Naive thymus-derived CD8-positive, alpha-beta T cell (primary cell): ENCODE measurements at regions not wholly inside any gene's neighbourhood (a gene's known extent, or its start where the extent isn't known, plus 50 kb on each side); places are given as distances from the start of the nearest gene placed in this dataset.
A peak's percentile ranks its signal among the peaks of the same experiment; 100 is the strongest.

Experiments
- ATAC-seq, 2 donors: fragments of 150-1000 bp; cut with Tn5 transposase in 1 of 2; sonication (Bioruptor Pico), chemical (Tn5 transposase) in 1 of 2; 1 replicate in 1 of 2; 2 replicates in 1 of 2; pipeline ENCODE4 v1.10.0; 2021; ENCODE audit warnings: mild to moderate bottlenecking in 2 of 2, moderate library complexity in 2 of 2
- POLR2A ChIA-PET: fragments of 350-600 bp; sonication (Branson Sonifier 250); formaldehyde crosslinking; loops from one replicate; lab custom pipeline; 2021; ENCODE audit warnings: antibody characterized with exemption; lab: Charles Lee
- DNase-seq, 10 donors: peaks; one replicate each; pipeline versions ENCODE4 v3.0.0 to v3.0.0-alpha.2; 2020 to 2022
- H3K27ac Mint-ChIP-seq, 10 donors: one replicate each; pipeline ENCODE4 v1.8.0; 2020 to 2022; ENCODE audit warnings: mild to moderate bottlenecking in 10 of 10, mixed read lengths in 10 of 10, moderate library complexity in 4 of 10, inconsistent platforms in 1 of 10
- H3K27me3 Mint-ChIP-seq, 5 donors: one replicate each; pipeline ENCODE4 v1.8.0; 2021 to 2022; ENCODE audit warnings: mixed read lengths in 5 of 5
- H3K36me3 Mint-ChIP-seq, 3 donors: one replicate each; pipeline ENCODE4 v1.8.0; 2020 to 2022; ENCODE audit warnings: mixed read lengths in 3 of 3, mild to moderate bottlenecking in 2 of 3, inconsistent platforms in 1 of 3
- H3K4me1 Mint-ChIP-seq, 4 donors: one replicate each; pipeline ENCODE4 v1.8.0; 2021 to 2022; ENCODE audit warnings: mixed read lengths in 4 of 4
- H3K4me3 Mint-ChIP-seq, 10 donors: one replicate each; pipeline ENCODE4 v1.8.0; 2020 to 2022; ENCODE audit warnings: mild to moderate bottlenecking in 10 of 10, mixed read lengths in 10 of 10, moderate library complexity in 6 of 10, inconsistent platforms in 1 of 10
- H3K9me3 Mint-ChIP-seq, 9 donors: one replicate each; pipeline ENCODE4 v1.8.0; 2020 to 2022; ENCODE audit warnings: mixed read lengths in 9 of 9, mild to moderate bottlenecking in 3 of 9, inconsistent platforms in 1 of 9, moderate library complexity in 1 of 9

DNA sequence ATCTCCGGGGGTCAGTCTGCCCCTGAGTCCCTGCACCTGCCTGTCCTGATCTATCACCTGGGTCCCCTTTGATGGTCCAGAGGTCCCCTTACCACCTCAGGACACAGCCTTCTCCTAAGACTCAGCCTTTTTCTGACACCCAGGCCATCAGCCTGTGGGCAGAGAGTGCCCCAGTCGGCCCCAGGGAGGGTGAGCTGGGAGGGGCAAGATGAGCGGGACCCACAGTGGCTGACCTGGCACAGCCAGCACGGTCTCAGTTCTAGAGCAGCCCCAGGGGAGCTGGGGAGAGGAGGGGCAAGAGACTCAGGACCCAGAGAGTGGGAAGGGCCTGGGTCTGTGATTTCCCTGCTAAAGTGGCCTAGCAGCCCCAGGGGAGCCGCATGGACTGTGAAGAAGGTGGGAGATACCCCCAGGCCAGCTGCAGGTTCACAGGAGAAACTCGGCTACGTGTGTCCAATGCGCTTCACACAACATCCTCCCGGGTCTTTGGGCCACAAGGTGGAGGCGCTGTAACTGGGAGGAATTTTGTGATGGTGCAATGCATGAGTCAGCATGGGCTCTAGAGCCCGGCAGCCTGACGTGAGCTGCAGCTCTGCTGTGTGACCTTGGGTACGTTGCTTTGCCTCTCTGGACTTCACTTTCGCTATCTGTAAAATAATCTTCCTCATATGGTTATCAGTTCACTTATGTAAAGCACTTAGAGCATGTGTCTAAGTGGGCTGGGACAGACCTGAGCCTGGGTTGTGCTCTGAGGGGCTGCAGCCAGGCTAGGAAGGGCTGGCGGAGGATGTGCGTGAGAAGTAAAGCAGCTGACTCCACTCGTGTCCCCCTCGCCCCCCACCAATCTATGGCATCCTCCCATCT is 67.2 kb upstream of the LHX1 start:
- POLR2A ChIA-PET = no interaction called here
- ATAC-seq = no peak
- no peak overlapping the region for H3K27ac Mint-ChIP-seq
- no peak overlapping the region for H3K4me3 Mint-ChIP-seq
- peaks cover 1 to 11% (median 8%) of the 10 kb centered on the region in 5 donors for H3K27me3 Mint-ChIP-seq
- peak in 1 of 10 donors; percentile 53 for DNase-seq
- no peaks in the 10 kb centered on the region for H3K36me3 Mint-ChIP-seq
- peaks cover 0 to 11% (median 0%) of the 10 kb centered on the region in 9 donors for H3K9me3 Mint-ChIP-seq
- H3K4me1 Mint-ChIP-seq = peaks cover 0 to under 1% (median under 1%) of the 10 kb centered on the region in 4 donors

DNA sequence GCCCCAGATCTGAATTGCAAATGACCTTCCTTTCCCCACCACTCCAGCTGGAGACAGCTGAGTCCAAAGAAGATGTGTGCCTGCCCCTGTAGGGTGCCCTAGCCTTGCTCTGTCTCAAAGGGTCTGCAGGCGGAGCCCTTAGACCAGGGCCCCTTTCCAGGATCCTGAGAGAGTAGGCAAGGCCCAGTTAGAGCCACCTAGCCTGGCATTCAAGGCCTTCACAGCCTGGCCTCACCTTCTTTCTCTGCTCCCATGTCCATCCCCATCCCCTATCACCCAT is 66.6 kb upstream of the LHX1 start:
- POLR2A ChIA-PET = no interaction called here
- Mint-ChIP-seq H3K27ac (peak overlapping the region in 1 of 10 donors; percentile 34), H3K9me3 (peaks cover 0 to 11% (median 0%) of the 10 kb centered on the region in 9 donors), H3K4me3 (no peak overlapping the region), H3K36me3 (no peaks in the 10 kb centered on the region), H3K27me3 (peaks cover 0 to 11% (median 8%) of the 10 kb centered on the region in 5 donors), H3K4me1 (no peaks in the 10 kb centered on the region)
- ATAC-seq = no peak
- no peak for DNase-seq

DNA sequence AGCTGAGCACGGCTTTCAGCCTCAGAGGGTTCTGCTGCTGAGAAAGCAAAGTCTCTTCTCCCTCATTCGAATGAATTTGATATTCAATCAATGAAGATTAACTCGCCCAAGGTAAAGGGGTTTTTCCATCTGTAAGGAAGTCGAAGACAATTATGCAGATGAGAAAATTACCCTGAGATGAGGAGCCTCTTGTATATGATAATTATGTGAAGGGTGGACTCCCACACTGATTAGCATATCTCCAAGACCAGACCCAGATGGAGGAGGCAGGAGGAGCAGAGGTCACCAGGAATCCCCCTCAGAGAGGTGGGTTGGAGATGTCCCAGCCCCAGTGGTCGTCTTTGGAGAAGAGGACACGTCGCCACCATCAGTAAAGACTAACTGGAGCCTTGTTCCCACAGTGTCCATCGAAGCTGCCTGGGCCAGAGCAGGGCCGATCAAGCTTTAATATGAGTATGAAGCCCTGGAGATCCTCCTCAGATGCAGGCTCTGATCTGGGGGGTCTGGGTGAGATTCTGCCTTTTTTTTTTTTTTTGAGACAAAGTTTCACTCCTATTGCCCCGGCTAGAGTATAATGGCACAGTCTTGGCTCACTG is 61.5 kb upstream of the LHX1 start:
- ATAC-seq (no peak), DNase-seq (peak in 1 of 10 donors; percentile 2)
- H3K27ac Mint-ChIP-seq = no peak overlapping the region
- H3K36me3 Mint-ChIP-seq = no peaks in the 10 kb centered on the region
- H3K9me3 Mint-ChIP-seq = peaks cover 0 to 14% (median 0%) of the 10 kb centered on the region in 9 donors
- H3K4me3 Mint-ChIP-seq = no peak overlapping the region
- POLR2A ChIA-PET = interaction anchor here (0.7 kb wide), 1 partner anchor 150 kb away, joined by 3 read pairs; no protein-coding TSS in a partner anchor
- H3K27me3 Mint-ChIP-seq = peaks cover 10 to 19% (median 11%) of the 10 kb centered on the region in 5 donors
- no peaks in the 10 kb centered on the region for H3K4me1 Mint-ChIP-seq

DNA sequence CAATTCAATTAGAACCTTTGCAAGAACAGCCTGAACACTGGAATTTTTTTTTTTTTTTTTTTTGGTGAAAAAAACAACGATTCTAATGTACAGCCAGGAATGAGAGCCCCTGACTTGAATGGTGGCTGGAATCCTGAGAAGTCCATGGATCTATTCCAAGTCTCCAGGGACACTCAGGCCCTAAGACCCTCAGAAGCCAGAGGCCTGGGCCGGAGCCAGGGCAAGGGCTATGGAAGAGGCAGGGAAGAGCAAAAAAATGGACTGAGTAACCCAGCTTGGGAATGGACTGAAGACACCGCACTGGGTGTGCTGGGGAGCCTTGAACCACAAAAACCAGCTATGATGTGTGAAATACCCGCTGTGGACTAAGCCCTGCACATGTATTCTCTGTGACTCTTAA is 60.3 kb upstream of the LHX1 start:
- ATAC-seq (no peak), DNase-seq (no peak)
- no peak overlapping the region for H3K4me3 Mint-ChIP-seq
- peaks cover 0 to 11% (median 2%) of the 10 kb centered on the region in 3 donors for H3K36me3 Mint-ChIP-seq
- POLR2A ChIA-PET = no interaction called here
- H3K9me3 Mint-ChIP-seq = peaks cover 0 to 25% (median 6%) of the 10 kb centered on the region in 9 donors
- H3K27ac Mint-ChIP-seq = no peak overlapping the region
- H3K4me1 Mint-ChIP-seq = no peaks in the 10 kb centered on the region
- H3K27me3 Mint-ChIP-seq = peaks cover 10 to 26% (median 16%) of the 10 kb centered on the region in 5 donors

DNA sequence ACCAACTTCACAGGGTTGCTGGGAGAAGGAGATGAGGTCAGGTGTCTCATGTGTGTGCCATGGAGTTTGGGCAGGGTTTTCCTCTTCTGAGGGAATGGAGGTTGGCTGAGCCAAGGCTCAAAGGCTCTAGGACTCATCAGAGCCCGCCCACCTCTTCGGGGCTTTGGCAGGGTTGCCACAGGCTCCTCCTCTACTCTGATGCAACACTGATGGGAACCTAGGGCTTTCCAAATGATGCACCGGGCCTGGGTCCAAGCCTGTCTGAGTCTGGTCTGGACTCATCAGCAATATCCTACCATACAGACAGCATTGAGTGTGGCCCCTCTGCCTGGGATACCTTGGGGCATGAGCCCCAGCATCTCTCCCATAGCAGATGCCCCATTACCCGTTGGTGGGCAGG is 59.5 kb upstream of the LHX1 start:
- no peak overlapping the region for H3K4me3 Mint-ChIP-seq
- no peaks in the 10 kb centered on the region for H3K4me1 Mint-ChIP-seq
- ATAC-seq = no peak
- peaks cover 0 to 18% (median 6%) of the 10 kb centered on the region in 3 donors for H3K36me3 Mint-ChIP-seq
- H3K9me3 Mint-ChIP-seq = peaks cover 0 to 29% (median 11%) of the 10 kb centered on the region in 9 donors
- POLR2A ChIA-PET = no interaction called here
- H3K27me3 Mint-ChIP-seq = peaks cover 14 to 34% (median 22%) of the 10 kb centered on the region in 5 donors
- H3K27ac Mint-ChIP-seq = no peak overlapping the region
- DNase-seq = no peak

DNA sequence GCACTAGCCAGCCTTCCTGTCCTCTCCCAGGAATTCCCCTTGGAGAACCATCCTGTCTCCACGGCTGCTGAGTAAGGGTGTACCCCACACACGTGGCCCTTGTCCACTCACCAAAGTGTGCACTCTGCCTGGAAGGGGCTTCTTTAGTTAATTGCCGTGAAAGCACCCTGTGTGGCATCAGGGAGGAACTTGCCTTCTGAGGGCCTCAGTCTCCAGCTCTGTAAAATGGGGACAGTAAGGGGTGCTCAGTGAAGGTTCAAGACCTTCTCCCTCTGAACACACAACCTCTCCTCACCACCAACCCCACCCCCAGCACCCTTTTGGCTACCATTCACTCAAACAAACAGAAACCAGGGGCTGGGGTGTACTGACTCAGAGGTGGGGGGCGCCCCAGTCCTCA is 59.1 kb upstream of the LHX1 start:
- H3K4me1 Mint-ChIP-seq = no peaks in the 10 kb centered on the region
- POLR2A ChIA-PET = no interaction called here
- DNase-seq (no peak), ATAC-seq (no peak)
- no peak overlapping the region for H3K4me3 Mint-ChIP-seq
- H3K27me3 Mint-ChIP-seq = peaks cover 14 to 35% (median 25%) of the 10 kb centered on the region in 5 donors
- peaks cover 0 to 18% (median 6%) of the 10 kb centered on the region in 3 donors for H3K36me3 Mint-ChIP-seq
- no peak overlapping the region for H3K27ac Mint-ChIP-seq
- peaks cover 0 to 27% (median 11%) of the 10 kb centered on the region in 9 donors for H3K9me3 Mint-ChIP-seq

DNA sequence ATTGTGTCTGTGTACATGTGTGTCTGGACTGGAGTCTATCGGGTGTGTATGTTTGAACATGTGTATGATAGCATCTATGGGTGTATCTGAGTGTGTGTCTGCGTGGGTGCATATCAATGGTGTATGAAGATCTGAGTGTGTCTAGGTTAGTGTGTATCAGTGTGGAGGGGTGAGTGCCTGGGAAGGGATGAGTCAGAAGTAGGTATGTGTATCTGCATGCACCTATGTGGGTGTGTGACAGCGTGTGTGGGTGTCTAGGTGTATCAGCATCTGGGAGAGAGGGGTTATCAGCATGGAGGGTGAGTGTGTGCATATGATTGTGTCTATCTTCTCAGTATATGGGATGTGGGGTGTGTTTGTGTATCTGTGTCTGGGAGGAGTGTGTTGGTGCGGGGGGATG is 58.2 kb upstream of the LHX1 start:
- H3K9me3 Mint-ChIP-seq = peaks cover 0 to 21% (median 9%) of the 10 kb centered on the region in 9 donors
- H3K4me1 Mint-ChIP-seq = no peaks in the 10 kb centered on the region

DNA sequence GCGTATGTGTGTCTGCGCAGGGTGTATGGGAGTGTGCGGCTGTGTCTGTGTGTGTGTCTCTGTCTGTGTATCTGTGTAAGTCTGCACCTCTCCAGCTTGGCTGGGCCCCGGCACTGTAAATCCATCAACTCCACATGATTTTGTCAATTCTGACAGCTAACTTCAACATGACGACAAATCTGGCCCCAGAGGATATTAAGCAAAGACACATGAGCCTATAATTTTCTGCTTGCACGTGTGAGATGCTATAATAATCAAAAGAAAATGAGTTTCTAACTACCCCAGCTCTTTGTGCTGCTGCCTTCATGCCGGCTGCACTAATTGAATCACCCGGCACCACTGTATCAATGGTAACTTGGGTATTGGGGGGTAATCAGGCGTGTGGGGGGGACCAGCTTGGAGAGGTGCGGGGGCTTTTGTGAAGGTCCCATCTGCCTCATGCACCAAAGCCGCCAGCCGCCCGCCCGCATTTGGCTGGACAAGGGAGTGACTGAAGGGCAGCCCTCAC is 57.6 kb upstream of the LHX1 start:
- no peak overlapping the region for H3K27ac Mint-ChIP-seq
- ATAC-seq = no peak

More for the DNA sequence above, 58.2 kb upstream of the LHX1 start:
- DNase-seq = no peak
- no peak overlapping the region for H3K27ac Mint-ChIP-seq
- POLR2A ChIA-PET = no interaction called here
- H3K27me3 Mint-ChIP-seq = peaks cover 14 to 37% (median 33%) of the 10 kb centered on the region in 5 donors
- H3K36me3 Mint-ChIP-seq = peaks cover 0 to 18% (median 6%) of the 10 kb centered on the region in 3 donors
- H3K4me3 Mint-ChIP-seq = no peak overlapping the region
- no peak for ATAC-seq

DNA sequence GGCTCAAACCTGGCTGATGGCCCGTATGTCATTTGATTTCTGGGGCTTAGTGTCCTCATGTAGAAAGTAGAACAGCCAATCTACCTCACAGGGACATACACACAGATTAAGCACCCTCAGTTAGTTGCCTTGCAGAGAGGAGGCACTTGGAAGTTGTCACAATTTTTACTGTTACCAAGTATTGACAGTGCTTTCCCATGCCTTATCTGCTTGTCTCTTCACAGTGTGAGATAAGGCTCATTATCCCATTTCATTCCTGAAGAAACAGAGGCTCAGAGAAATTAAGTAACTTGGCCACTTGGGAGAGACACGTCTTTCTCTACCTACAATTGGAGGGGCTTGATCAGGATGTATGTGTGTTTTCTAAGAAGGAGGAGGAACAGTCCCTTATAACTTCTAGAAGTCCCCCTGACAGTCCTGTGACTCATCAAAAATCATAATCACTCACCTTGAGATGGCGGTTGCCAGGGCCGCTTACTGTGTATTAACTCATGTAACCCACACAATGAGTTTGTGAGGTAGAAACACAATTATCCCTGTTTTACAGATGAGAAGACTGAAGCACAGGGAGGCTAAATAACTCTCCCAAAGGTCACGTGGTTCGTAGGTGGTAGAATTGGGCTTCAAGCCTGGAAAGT is 56.9 kb upstream of the LHX1 start:
- Mint-ChIP-seq H3K27ac (no peak overlapping the region), H3K4me3 (no peak overlapping the region), H3K36me3 (peaks cover 0 to 18% (median 6%) of the 10 kb centered on the region in 3 donors), H3K27me3 (peaks cover 16 to 46% (median 41%) of the 10 kb centered on the region in 5 donors), H3K9me3 (peaks cover 0 to 21% (median 9%) of the 10 kb centered on the region in 9 donors), H3K4me1 (no peaks in the 10 kb centered on the region)
- ATAC-seq (no peak), DNase-seq (no peak)
- POLR2A ChIA-PET = no interaction called here

More for the DNA sequence above, 57.6 kb upstream of the LHX1 start:
- POLR2A ChIA-PET = no interaction called here
- Mint-ChIP-seq H3K27me3 (peaks cover 14 to 39% (median 37%) of the 10 kb centered on the region in 5 donors), H3K4me3 (no peak overlapping the region), H3K4me1 (no peaks in the 10 kb centered on the region), H3K36me3 (peaks cover 0 to 18% (median 6%) of the 10 kb centered on the region in 3 donors), H3K9me3 (peaks cover 0 to 21% (median 9%) of the 10 kb centered on the region in 9 donors)
- no peak for DNase-seq

DNA sequence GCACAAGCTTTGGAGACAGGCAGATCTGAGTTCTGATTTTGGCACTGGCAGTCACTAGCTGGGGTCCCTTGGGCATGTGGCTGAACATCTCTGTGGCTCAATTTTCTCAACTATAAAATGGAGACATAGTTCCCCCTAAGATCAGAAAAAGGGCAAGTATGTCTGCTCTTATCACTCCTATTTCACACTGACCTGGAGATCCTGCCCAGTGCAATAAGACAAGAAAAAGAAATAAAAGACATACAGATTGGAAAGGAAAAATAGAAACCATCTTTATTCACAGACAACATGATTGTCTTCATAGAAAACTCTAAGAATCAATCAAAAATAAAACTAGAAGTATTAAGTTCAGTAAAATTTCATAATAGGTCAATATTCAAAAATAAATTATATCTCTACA is 56.0 kb upstream of the LHX1 start:
- H3K36me3 Mint-ChIP-seq = peaks cover 0 to 18% (median 6%) of the 10 kb centered on the region in 3 donors
- POLR2A ChIA-PET = no interaction called here
- H3K9me3 Mint-ChIP-seq = peaks cover 0 to 21% (median 9%) of the 10 kb centered on the region in 9 donors
- no peak for DNase-seq
- H3K27me3 Mint-ChIP-seq = peaks cover 19 to 53% (median 47%) of the 10 kb centered on the region in 5 donors
- H3K27ac Mint-ChIP-seq = no peak overlapping the region
- H3K4me1 Mint-ChIP-seq = no peaks in the 10 kb centered on the region
- ATAC-seq = no peak
- H3K4me3 Mint-ChIP-seq = no peak overlapping the region

DNA sequence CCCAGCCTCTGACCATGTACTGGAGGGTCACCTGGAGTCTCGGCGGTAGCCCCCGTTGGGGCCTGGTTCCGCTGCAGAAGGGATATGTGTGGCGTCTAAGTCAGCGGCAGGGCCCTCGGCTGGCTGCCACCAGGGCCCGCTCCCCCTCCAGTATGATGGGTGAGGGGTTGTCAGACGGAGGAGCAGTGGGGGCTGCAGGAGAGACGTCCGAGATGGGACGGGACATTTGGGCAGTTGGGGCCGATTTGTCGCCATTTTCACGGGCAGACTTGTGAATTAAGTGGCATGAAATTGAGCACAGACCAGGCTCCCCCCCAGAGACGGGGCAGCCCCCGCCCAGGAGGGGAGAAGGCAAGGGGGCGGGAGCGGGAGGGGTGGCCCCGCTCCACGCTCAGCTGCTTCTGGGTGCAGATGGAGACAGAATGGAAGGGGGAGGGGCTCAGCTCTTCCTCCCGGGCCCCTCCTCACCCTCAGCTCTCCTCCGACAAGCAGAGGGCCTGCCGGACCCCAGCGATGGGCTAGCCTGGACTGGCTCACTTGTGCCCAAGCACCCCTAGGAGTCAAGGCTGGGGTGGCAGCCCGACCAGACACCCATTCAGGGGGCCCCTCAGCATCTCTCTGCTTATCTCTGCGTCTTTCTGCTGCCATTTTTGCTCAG is 52.7 kb upstream of the LHX1 start:
- Mint-ChIP-seq H3K4me1 (no peaks in the 10 kb centered on the region), H3K36me3 (peaks cover 0 to 18% (median 6%) of the 10 kb centered on the region in 3 donors), H3K9me3 (peaks cover 0 to 21% (median 9%) of the 10 kb centered on the region in 9 donors), H3K27ac (no peak overlapping the region), H3K27me3 (peaks cover 13 to 51% (median 45%) of the 10 kb centered on the region in 5 donors), H3K4me3 (peak overlapping the region in 2 of 10 donors; percentile 41 to 57)
- DNase-seq (no peak), ATAC-seq (no peak)
- POLR2A ChIA-PET = no interaction called here

DNA sequence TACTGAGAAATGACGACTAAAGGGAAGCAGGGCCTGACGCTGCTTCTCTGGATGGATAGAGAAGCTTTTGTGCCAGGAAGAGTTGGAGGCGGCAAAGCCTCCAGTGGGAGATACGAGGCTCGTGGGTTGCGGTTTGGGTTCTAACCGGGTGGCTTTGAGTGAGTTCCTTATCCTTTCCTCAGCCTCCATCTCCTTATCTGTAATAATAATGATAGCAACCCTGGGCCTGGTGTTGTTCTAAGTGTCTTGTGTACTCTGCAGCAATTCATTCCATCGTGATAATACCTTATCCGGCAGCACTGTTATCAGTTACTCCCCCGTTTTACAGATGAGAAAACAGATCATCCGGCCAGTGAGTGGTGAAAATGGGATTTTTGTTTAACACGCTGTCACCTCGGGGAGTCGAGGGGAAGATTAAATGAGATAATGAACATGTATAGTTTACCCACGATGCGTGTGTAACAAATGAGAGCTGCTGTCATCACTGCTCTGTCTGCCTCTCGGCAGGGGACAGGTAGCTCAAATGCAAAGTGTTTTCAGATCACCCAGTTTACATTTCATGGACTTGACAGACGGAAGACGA is 52.0 kb upstream of the LHX1 start:
- Mint-ChIP-seq H3K4me1 (no peaks in the 10 kb centered on the region), H3K27me3 (peaks cover 13 to 49% (median 47%) of the 10 kb centered on the region in 5 donors), H3K9me3 (peaks cover 0 to 21% (median 9%) of the 10 kb centered on the region in 9 donors), H3K27ac (no peak overlapping the region), H3K36me3 (peaks cover 0 to 18% (median 6%) of the 10 kb centered on the region in 3 donors), H3K4me3 (no peak overlapping the region)
- no peak for DNase-seq
- no peak for ATAC-seq
- POLR2A ChIA-PET = no interaction called here
